Endothelial cell of umbilical vein (primary cell): ENCODE measurements at regions not wholly inside any gene's neighbourhood (a gene's known extent, or its start where the extent isn't known, plus 50 kb on each side); places are given as distances from the start of the nearest gene placed in this dataset.

Experiments used
- BruUV-seq: library from RNA; stranded (reverse); fragments of 400-500 nt; replicated peaks from 2 replicates; lab custom pipeline; 2021; lab: Mats Ljungman, UMichigan
- CTCF ChIA-PET: fragments of 300-600, 350-600 bp; sonication (Branson Sonifier 250); formaldehyde crosslinking; loops from one replicate; lab custom pipeline; 2021; ENCODE audit warnings: antibody characterized with exemption, inconsistent platforms; lab: Charles Lee
- POLR2A ChIA-PET: fragments of 300-600, 350-600 bp; sonication (Branson Sonifier 250); formaldehyde crosslinking; loops from one replicate; lab custom pipeline; 2021; ENCODE audit warnings: antibody characterized with exemption, inconsistent platforms; lab: Charles Lee
- DNase-seq: peaks from one replicate; pipeline ENCODE4 v3.0.0-alpha.2; 2011; ENCODE audit warnings: low read depth, low spot score
- FAIRE-seq: peaks from 2 replicates; lab custom pipeline; 2011; peaks lifted over from hg19 to GRCh38; lab: Jason Lieb, UNC
- H2AFZ ChIP-seq: 2 replicates; pipeline ENCODE4 v1.6.0; 2012; ENCODE audit warnings: low read depth, low read length, control low read depth, inconsistent platforms
- H3K27ac ChIP-seq: 2 replicates; pipeline ENCODE4 v1.5.1; 2011; ENCODE audit warnings: low read depth, mild to moderate bottlenecking, control low read depth, low read length, moderate library complexity; ENCODE audit not compliant: insufficient read depth
- H3K27me3 ChIP-seq, 2 experiments: 2 replicates each; pipeline versions ENCODE4 v1.6.0 to v1.6.1; 2011; ENCODE audit warnings: low read length in 2 of 2, mixed read lengths in 1 of 2; ENCODE audit not compliant: control insufficient read depth in 2 of 2, insufficient read depth in 2 of 2
- H3K36me3 ChIP-seq, 2 experiments: 2 replicates in 1 of 2; 3 replicates in 1 of 2; pipeline ENCODE4 v1.5.1; 2011; ENCODE audit warnings: low read length in 2 of 2, mild to moderate bottlenecking in 1 of 2, moderate library complexity in 1 of 2; ENCODE audit not compliant: control insufficient read depth in 2 of 2, insufficient read depth in 2 of 2; ENCODE audit errors: extremely low read depth in 1 of 2
- H3K4me1 ChIP-seq: 3 replicates; pipeline ENCODE4 v1.5.1; 2011; ENCODE audit warnings: mild to moderate bottlenecking, low read length; ENCODE audit not compliant: control insufficient read depth, insufficient read depth; ENCODE audit errors: extremely low read depth
- H3K4me2 ChIP-seq: 2 replicates; pipeline ENCODE4 v1.6.1; 2011; ENCODE audit warnings: low read length, control low read depth, mixed read lengths; ENCODE audit not compliant: insufficient read depth
- H3K4me3 ChIP-seq, 3 experiments: fragments of 200-600 bp in 1 of 3; sonication (generic), shearing (Covaris generic) in 1 of 3; replicated peaks in 1 of 3; 2 replicates each; pipeline ENCODE4 v1.5.1; 2011 to 2016; ENCODE audit warnings: control low read depth in 3 of 3, low read length in 3 of 3, mild to moderate bottlenecking in 2 of 3, inconsistent platforms in 1 of 3, low read depth in 1 of 3, moderate library complexity in 1 of 3; ENCODE audit not compliant: insufficient read depth in 1 of 3
- H3K79me2 ChIP-seq: 2 replicates; pipeline ENCODE4 v1.6.0; 2012; ENCODE audit warnings: low read length, inconsistent platforms; ENCODE audit not compliant: control insufficient read depth, insufficient read depth
- H3K9ac ChIP-seq: replicated peaks from 2 replicates; pipeline ENCODE3; 2011; ENCODE audit warnings: low read length, control low read depth; ENCODE audit not compliant: insufficient read depth; ENCODE audit errors: extremely low read depth
- H3K9me1 ChIP-seq: replicated peaks from 3 replicates; pipeline ENCODE4 v1.6.0; 2011; ENCODE audit warnings: mild to moderate bottlenecking, low read length; ENCODE audit not compliant: control insufficient read depth, insufficient read depth; ENCODE audit errors: extremely low read depth
- H3K9me3 ChIP-seq: replicated peaks from 2 replicates; pipeline ENCODE4 v1.5.1; 2012; ENCODE audit warnings: low read length, inconsistent platforms; ENCODE audit not compliant: control insufficient read depth, insufficient read depth
- H4K20me1 ChIP-seq: replicated peaks from 2 replicates; pipeline ENCODE3; 2011; ENCODE audit warnings: mild to moderate bottlenecking, low read length; ENCODE audit not compliant: control insufficient read depth, insufficient read depth; ENCODE audit errors: extremely low read depth
- CTCF ChIP-seq, 2 donors: IDR thresholded peaks; 1 replicate in 1 of 2; 2 replicates in 1 of 2; pipeline ENCODE4 v1.5.1; 2011; ENCODE audit warnings: low read length in 2 of 2, mild to moderate bottlenecking in 2 of 2, moderate library complexity in 2 of 2, control low read depth in 1 of 2, inconsistent platforms in 1 of 2, low read depth in 1 of 2; ENCODE audit not compliant: insufficient read depth in 1 of 2; ENCODE audit errors: extremely low read depth in 1 of 2
- EZH2 ChIP-seq: IDR thresholded peaks from 2 replicates; pipeline ENCODE4 v1.6.1; 2012; ENCODE audit warnings: borderline replicate concordance, low read depth, mild to moderate bottlenecking, moderate library complexity, low read length, inconsistent platforms; ENCODE audit not compliant: severe bottlenecking
- FOS ChIP-seq: IDR thresholded peaks from 2 replicates; pipeline ENCODE4 v1.6.1; 2011; ENCODE audit warnings: mild to moderate bottlenecking, low read length, moderate library complexity, borderline replicate concordance; ENCODE audit not compliant: insufficient read depth
- GATA2 ChIP-seq: IDR thresholded peaks from 2 replicates; pipeline ENCODE4 v1.7.0; 2011; ENCODE audit warnings: low read depth, mild to moderate bottlenecking, moderate library complexity, mixed read lengths, low read length; ENCODE audit not compliant: insufficient read length, insufficient read depth
- JUN ChIP-seq: IDR thresholded peaks from 2 replicates; pipeline ENCODE4 v1.6.1; 2011; ENCODE audit warnings: borderline replicate concordance, low read depth; ENCODE audit not compliant: insufficient read length, insufficient read depth
- MAX ChIP-seq: IDR thresholded peaks from 2 replicates; pipeline ENCODE4 v1.6.1; 2011; ENCODE audit not compliant: insufficient read depth, insufficient read length
- MYC ChIP-seq: IDR thresholded peaks from one replicate; pipeline ENCODE4 v1.6.1; 2011; ENCODE audit warnings: mild to moderate bottlenecking, low read depth, low read length
- POLR2A ChIP-seq: IDR thresholded peaks from 2 replicates; pipeline ENCODE4 v1.6.1; 2012; ENCODE audit warnings: low read depth, mild to moderate bottlenecking, control low read depth, low read length
- POLR2AphosphoS5 ChIP-seq: IDR thresholded peaks from 2 replicates; pipeline ENCODE4 v1.6.1; 2012; ENCODE audit warnings: low read depth, mild to moderate bottlenecking, control low read depth, low read length, moderate library complexity; ENCODE audit not compliant: insufficient read depth
- dilution Hi-C: fragments of 300-500 bp; cut with MboI; formaldehyde crosslinking; loops from one replicate; pipeline ENCODE4 v1.15.0; 2019; ENCODE audit warnings: low sequenced_read_pairs; ENCODE audit not compliant: extremely low pct_ligation_motif_present
- intact Hi-C: fragments of 100-400 bp; cut with micrococcal nuclease; formaldehyde crosslinking; loops from one replicate; pipeline ENCODE4 v1.10.0; 2022

GRCh38 chr14:29215853-29216252, 449.3 kb downstream of the FOXG1 start:
- Histone ChIP-seq H3K4me1 (peaks cover 17% of the 10 kb centered on the region), H3K9me3 (no peaks in the 10 kb centered on the region), H2AFZ (no peak overlapping the region), H3K4me2 (no peak overlapping the region), H3K9ac (no peak overlapping the region), H3K36me3 (no peaks in the 10 kb centered on the region), H3K27ac (no peak overlapping the region), H3K27me3 (no peaks in the 10 kb centered on the region), H3K79me2 (no peaks in the 10 kb centered on the region), H3K9me1 (no peaks in the 10 kb centered on the region), H4K20me1 (no peaks in the 10 kb centered on the region), H3K4me3 (no peak overlapping the region)
- ChIA-PET CTCF (interaction anchor here (0.9 to 1.7 kb wide), 5 partner anchors 11 to 441 kb away, joined by 3 to 7 read pairs (median 3); no protein-coding TSS in a partner anchor), POLR2A (no interaction called here)
- DNase-seq (peak; percentile 68), FAIRE-seq (peak; percentile 59)
- TF ChIP-seq MAX (no peak), POLR2AphosphoS5 (no peak), CTCF (IDR thresholded peaks at IDR 0.05; ENCODE audit: extremely low read depth in 1 of 2, insufficient read depth in 1 of 2, low read depth in 1 of 2, low read length in 2 of 2) (no peak), JUN (peak; percentile 89), FOS (peak; percentile 92), POLR2A (no peak), MYC (no peak), GATA2 (no peak), EZH2 (no peak)
- intact Hi-C loops (no loop called here), dilution Hi-C loops (no loop called here)
- BruUV-seq = no TSS peak
